K562 (cell line): ENCODE measurements at regions not wholly inside any gene's neighbourhood (a gene's known extent, or its start where the extent isn't known, plus 50 kb on each side); places are given as distances from the start of the nearest gene placed in this dataset.

ENCODE experiments used
- ATAC-seq: fragments of 200-7000 bp; cut with Tn5 transposase; 3 replicates; pipeline ENCODE4 v1.9.1; 2020; ENCODE audit warnings: moderate library complexity
- BruUV-seq: library from RNA; stranded (reverse); fragments of 400-500 nt; replicated peaks from 2 replicates; lab custom pipeline; 2021; lab: Mats Ljungman, UMichigan
- CTCF ChIA-PET: fragments of 300-600 bp; formaldehyde crosslinking; extraction: SDS; loops from one replicate; lab custom pipeline; 2021; ENCODE audit warnings: low intra/inter-chr PET ratio; lab: Yijun Ruan, JAX
- POLR2A ChIA-PET: fragments of 300-600, 350-650 bp; sonication (Branson Sonifier 250); formaldehyde crosslinking; extraction: SDS; loops from one replicate; lab custom pipeline; 2021; ENCODE audit warnings: antibody characterized with exemption, inconsistent platforms; lab: Yijun Ruan, JAX
- DNase-seq, 4 experiments: peaks; one replicate each; pipeline versions ENCODE4 v3.0.0 to v3.0.0-alpha.2; 2011 to 2018; ENCODE audit warnings: low spot score in 3 of 4, mixed read lengths in 3 of 4; ENCODE audit errors: extremely low read depth in 1 of 4
- FAIRE-seq: peaks from 2 replicates; lab custom pipeline; 2011; peaks lifted over from hg19 to GRCh38; lab: Jason Lieb, UNC
- H2AFZ ChIP-seq: 2 replicates; pipeline ENCODE4 v1.6.0; 2011; ENCODE audit warnings: low read depth, low read length, control low read depth, inconsistent platforms
- H3K27ac ChIP-seq: fragments of 200-600 bp; 3 replicates; pipeline ENCODE4 v1.8.0; 2011; ENCODE audit warnings: low read depth, mild to moderate bottlenecking, control low read depth, inconsistent platforms, low read length, moderate library complexity, mixed read lengths; ENCODE audit errors: extremely low read depth
- H3K27me3 ChIP-seq, 2 experiments: fragments of 300-600 bp in 1 of 2; 2 replicates in 1 of 2; 3 replicates in 1 of 2; pipeline versions ENCODE4 v1.6.0 to v1.8.0; 2011; ENCODE audit warnings: inconsistent platforms in 2 of 2, low read length in 2 of 2, mild to moderate bottlenecking in 1 of 2, mixed read lengths in 1 of 2, moderate library complexity in 1 of 2; ENCODE audit not compliant: control insufficient read depth in 2 of 2, insufficient read depth in 2 of 2
- H3K36me3 ChIP-seq: fragments of 300-600 bp; 3 replicates; pipeline ENCODE4 v1.8.0; 2011; ENCODE audit warnings: mild to moderate bottlenecking, low read length, inconsistent platforms; ENCODE audit not compliant: control insufficient read depth, insufficient read depth
- H3K4me1 ChIP-seq, 2 experiments: fragments of 200-600 bp in 1 of 2; replicated peaks in 1 of 2; 2 replicates in 1 of 2; 3 replicates in 1 of 2; pipeline versions ENCODE4 v1.5.1 to v1.8.0; 2011; ENCODE audit warnings: inconsistent platforms in 2 of 2, low read length in 2 of 2, mild to moderate bottlenecking in 1 of 2, mixed read lengths in 1 of 2, moderate library complexity in 1 of 2; ENCODE audit not compliant: control insufficient read depth in 2 of 2, insufficient read depth in 2 of 2
- H3K4me2 ChIP-seq: 2 replicates; pipeline ENCODE4 v1.6.1; 2011; ENCODE audit warnings: low read length, control low read depth, inconsistent platforms, mixed read lengths; ENCODE audit not compliant: insufficient read depth
- H3K4me3 ChIP-seq: fragments of 200-600 bp; sonication (generic), shearing (Covaris generic); 2 replicates; pipeline ENCODE4 v1.5.1; 2016; ENCODE audit warnings: control low read depth, inconsistent platforms
- H3K79me2 ChIP-seq: fragments of 200-600 bp; 3 replicates; pipeline ENCODE4 v1.8.0; 2011; ENCODE audit warnings: low read length, inconsistent platforms; ENCODE audit not compliant: control insufficient read depth, insufficient read depth
- H3K9ac ChIP-seq, 2 experiments: 2 replicates each; pipeline versions ENCODE4 v1.6.0 to v1.6.1; 2011; ENCODE audit warnings: low read depth in 2 of 2, low read length in 2 of 2, control low read depth in 1 of 2, inconsistent platforms in 1 of 2, mild to moderate bottlenecking in 1 of 2, mixed read lengths in 1 of 2; ENCODE audit not compliant: insufficient read depth in 1 of 2
- H3K9me1 ChIP-seq: one replicate; pipeline ENCODE4 v1.6.0; 2011; ENCODE audit warnings: inconsistent platforms, mild to moderate bottlenecking, low read length, moderate library complexity; ENCODE audit not compliant: control insufficient read depth, insufficient read depth
- H3K9me3 ChIP-seq: replicated peaks from 2 replicates; pipeline ENCODE4 v1.5.1; 2011; ENCODE audit warnings: low read depth, low read length, inconsistent platforms; ENCODE audit not compliant: control insufficient read depth, insufficient read depth
- H4K20me1 ChIP-seq: replicated peaks from 2 replicates; pipeline ENCODE4 v1.6.1; 2011; ENCODE audit warnings: low read length, inconsistent platforms, mixed read lengths; ENCODE audit not compliant: control insufficient read depth, insufficient read depth
- FOS ChIP-seq: IDR thresholded peaks from 3 replicates; pipeline ENCODE4 v1.6.1; 2011; ENCODE audit not compliant: insufficient read length; ENCODE audit errors: extremely low read depth
- PHF21A ChIP-seq: fragments of 450-650 bp; IDR thresholded peaks from 2 replicates; pipeline ENCODE4 v1.6.1; 2017; ENCODE audit warnings: low read depth, borderline replicate concordance
- SIRT6 ChIP-seq: IDR thresholded peaks from one replicate; pipeline ENCODE4 v1.6.1; 2012; ENCODE audit warnings: low read depth, mild to moderate bottlenecking, control low read depth, inconsistent platforms, low read length, moderate library complexity
- SRSF7 ChIP-seq: fragments of 200-400 bp; formaldehyde crosslinking; optimal IDR thresholded peaks from 2 replicates; pipeline ENCODE3; 2017; ENCODE audit warnings: mild to moderate bottlenecking, low read depth, low read length
- STAT5A ChIP-seq: IDR thresholded peaks from 2 replicates; pipeline ENCODE4 v1.6.1; 2012; ENCODE audit warnings: low read length, inconsistent platforms, borderline replicate concordance
- XRCC4 ChIP-seq: IDR thresholded peaks from one replicate; pipeline ENCODE4 v1.6.1; 2011; ENCODE audit not compliant: insufficient read depth, insufficient read length; ENCODE audit errors: extremely low read depth
- WGBS: fragments of 100-300 bp; shearing (Covaris generic); methylation state at CpG from one replicate; pipeline ENCODE4 v1.1.6; 2016; ENCODE audit warnings: low coverage, mixed read lengths; ENCODE audit not compliant: insufficient coverage; ENCODE audit errors: missing lambda C conversion rate; 5-methylcytosine and 5-hydroxymethylcytosine counted together
- in situ Hi-C: fragments of 300-500 bp; cut with MboI; formaldehyde crosslinking; loops from 4 replicates; pipeline ENCODE4 v1.15.0; 2018; ENCODE audit warnings: inconsistent platforms, mixed read lengths
- intact Hi-C: fragments of 100-400 bp; cut with micrococcal nuclease; formaldehyde crosslinking; loops from 2 replicates; pipeline ENCODE4 v1.14.2; 2022
- TF ChIP-seq, protein P1 (sequence below): sonication (generic); formaldehyde crosslinking; IDR thresholded peaks from 2 replicates; pipeline ENCODE4 v1.8.0; 2022; ENCODE audit warnings: mild to moderate bottlenecking, missing genetic modification reagents, borderline replicate concordance
- TF ChIP-seq, protein P2 (sequence below): fragments of 450-650 bp; conservative IDR thresholded peaks from 2 replicates; pipeline ENCODE4 v1.6.1; 2016; ENCODE audit warnings: missing genetic modification characterization, low read depth, mild to moderate bottlenecking, missing compliant biosample characterization, moderate library complexity

DNA sequence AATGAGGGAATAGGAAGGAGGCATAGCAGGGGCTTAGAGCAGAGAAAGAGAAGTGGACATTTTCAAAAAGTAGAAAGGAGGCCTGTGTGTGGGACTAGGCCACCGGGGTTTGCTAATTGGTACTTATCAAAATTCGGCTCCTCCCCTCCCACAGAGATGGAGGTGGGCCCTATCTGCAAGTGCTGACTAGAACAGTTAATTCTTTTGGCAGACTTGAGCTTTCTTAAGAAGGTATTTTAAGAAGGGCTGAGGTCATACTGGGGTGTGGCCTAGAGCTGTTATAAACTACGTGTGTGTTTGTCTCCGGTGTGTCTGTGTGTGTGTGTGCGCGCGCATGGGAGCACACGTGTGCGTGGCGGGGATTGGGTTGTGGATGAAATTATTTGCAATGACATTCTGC lies 1086.5 kb downstream of the EFNA5 start (continued):
- TF ChIP-seq, protein P1, sequence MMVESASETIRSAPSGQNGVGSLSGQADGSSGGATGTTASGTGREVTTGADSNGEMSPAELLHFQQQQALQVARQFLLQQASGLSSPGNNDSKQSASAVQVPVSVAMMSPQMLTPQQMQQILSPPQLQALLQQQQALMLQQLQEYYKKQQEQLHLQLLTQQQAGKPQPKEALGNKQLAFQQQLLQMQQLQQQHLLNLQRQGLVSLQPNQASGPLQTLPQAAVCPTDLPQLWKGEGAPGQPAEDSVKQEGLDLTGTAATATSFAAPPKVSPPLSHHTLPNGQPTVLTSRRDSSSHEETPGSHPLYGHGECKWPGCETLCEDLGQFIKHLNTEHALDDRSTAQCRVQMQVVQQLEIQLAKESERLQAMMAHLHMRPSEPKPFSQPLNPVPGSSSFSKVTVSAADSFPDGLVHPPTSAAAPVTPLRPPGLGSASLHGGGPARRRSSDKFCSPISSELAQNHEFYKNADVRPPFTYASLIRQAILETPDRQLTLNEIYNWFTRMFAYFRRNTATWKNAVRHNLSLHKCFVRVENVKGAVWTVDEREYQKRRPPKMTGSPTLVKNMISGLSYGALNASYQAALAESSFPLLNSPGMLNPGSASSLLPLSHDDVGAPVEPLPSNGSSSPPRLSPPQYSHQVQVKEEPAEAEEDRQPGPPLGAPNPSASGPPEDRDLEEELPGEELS, result no peak
- TF ChIP-seq STAT5A (no peak), FOS (no peak), SIRT6 (no peak)
- TF ChIP-seq, protein P2, sequence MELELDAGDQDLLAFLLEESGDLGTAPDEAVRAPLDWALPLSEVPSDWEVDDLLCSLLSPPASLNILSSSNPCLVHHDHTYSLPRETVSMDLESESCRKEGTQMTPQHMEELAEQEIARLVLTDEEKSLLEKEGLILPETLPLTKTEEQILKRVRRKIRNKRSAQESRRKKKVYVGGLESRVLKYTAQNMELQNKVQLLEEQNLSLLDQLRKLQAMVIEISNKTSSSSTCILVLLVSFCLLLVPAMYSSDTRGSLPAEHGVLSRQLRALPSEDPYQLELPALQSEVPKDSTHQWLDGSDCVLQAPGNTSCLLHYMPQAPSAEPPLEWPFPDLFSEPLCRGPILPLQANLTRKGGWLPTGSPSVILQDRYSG (tag), result no peak
- TF ChIP-seq, all 486 proteins: peak for 0

DNA sequence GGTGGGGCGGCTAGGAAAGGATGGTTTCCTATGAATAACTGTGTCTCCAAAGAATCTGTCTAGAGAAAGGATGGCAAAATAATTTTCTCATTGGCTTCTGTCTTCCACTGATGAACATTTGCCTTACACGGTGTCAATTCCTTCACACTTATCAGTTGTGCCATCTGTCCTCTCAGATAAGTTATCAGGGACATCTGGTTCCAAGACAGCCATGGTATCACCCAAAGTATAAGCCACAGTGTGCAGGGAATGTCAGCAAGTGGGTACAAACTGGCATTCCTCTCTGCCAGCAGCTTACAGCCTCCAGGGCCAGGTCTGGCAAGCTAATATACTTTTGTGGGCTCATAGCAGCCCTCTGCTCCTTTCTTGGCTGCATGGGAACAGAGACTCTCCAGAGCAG lies 1092.0 kb downstream of the EFNA5 start:
- Histone ChIP-seq H3K9ac (no peak overlapping the region), H3K9me1 (no peaks in the 10 kb centered on the region), H3K9me3 (0 out of 2 replicates have a peak, but pooled peaks cover 1% of the 10 kb centered on the region), H3K79me2 (no peaks in the 10 kb centered on the region), H3K4me1 (no peaks in the 10 kb centered on the region), H3K36me3 (no peaks in the 10 kb centered on the region), H3K4me3 (no peak overlapping the region), H2AFZ (no peak overlapping the region), H3K27ac (no peak overlapping the region), H3K27me3 (no peaks in the 10 kb centered on the region), H3K4me2 (no peak overlapping the region), H4K20me1 (no peaks in the 10 kb centered on the region)
- in situ Hi-C loops, result no loop called here
- TF ChIP-seq SRSF7, result no peak
- TF ChIP-seq PHF21A, result no peak
- TF ChIP-seq XRCC4, result no peak
- ChIA-PET CTCF (no interaction called here), POLR2A (no interaction called here)
- intact Hi-C loops, result no loop called here
- no peak for FAIRE-seq
- WGBS, result 0% methylated on average over 2 of the region's 2 CpGs
- ATAC-seq, result no peak
- no TSS peak for BruUV-seq
- no peak for DNase-seq
